GM18858 (cell line): ENCODE measurements at regions not wholly inside any gene's neighbourhood (a gene's known extent, or its start where the extent isn't known, plus 50 kb on each side); places are given as distances from the start of the nearest gene placed in this dataset.

Experiments
- ATAC-seq: cut with Tn5 transposase; IDR thresholded peaks from one replicate; pipeline ENCODE4 v1.9.1; 2021; ENCODE audit not compliant: unreplicated experiment

- no peak for ATAC-seq
These were observed 97.1 kb upstream of the PRR20G start for GRCh38 chr3:127384717-127385539.

DNA sequence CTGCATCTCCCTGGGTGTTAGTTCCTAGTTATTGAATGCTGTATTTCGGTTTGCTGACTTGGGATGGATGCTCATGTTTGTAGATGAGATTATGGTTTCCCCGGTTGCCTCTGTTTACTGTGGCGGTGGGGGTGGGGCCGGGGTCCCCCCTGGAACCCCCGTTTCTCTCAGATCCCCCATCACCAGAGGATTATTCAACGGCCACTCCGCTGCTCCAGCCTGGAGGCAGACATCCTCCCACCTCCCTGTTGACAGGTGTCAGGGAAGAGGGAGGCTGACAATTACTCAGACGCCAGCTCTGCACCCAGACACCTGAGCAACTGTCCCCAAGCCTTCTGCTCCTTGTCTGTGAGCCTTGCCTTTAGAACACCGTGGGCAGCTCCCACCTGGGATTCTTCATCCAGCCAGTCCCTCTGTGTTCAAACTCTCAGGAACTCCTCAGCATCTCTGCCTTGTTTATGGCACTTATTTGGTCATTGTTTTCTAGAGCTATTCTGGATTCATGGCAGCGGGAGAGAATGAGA, 95.9 kb upstream of the PRR20G start:
- no peak for ATAC-seq

GRCh38 chr3:127377801-127378655, 90.2 kb upstream of the PRR20G start:
- no peak for ATAC-seq

GRCh38 chr3:127375151-127375930, 87.5 kb upstream of the PRR20G start:
- ATAC-seq = no peak

GRCh38 chr3:127374086-127375010, 86.5 kb upstream of the PRR20G start:
- no peak for ATAC-seq

DNA sequence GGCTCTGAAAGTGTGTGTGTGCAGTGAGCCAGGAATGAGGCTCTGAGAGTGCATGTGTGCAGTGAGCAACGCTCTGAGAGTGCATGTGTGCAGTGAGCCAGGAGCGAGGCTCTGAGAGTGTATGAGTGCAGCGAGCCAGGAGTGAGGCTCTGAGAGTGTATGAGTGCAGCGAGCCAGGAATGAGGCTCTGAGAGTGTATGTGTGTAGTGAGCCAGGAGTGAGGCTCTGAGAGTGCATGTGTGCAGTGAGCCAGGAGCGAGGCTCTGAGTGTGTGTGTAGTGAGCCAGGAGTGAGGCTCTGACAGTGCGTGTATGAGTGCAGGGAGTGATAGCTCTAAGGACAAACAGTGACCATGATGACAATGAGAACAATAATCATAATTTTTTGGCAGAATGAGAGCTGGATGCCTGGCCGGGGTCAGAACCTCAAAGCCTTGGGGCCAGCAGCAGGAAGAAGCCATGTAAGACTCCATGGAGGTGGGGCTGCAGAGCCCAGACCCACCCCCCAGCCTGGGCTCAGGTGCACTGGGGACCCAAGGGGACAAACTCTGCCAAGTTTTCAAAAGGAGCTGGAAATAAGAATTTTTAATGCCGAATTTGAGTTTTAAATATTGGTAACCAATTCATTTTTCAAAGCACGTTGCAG, 85.7 kb upstream of the PRR20G start:
- no peak for ATAC-seq

DNA sequence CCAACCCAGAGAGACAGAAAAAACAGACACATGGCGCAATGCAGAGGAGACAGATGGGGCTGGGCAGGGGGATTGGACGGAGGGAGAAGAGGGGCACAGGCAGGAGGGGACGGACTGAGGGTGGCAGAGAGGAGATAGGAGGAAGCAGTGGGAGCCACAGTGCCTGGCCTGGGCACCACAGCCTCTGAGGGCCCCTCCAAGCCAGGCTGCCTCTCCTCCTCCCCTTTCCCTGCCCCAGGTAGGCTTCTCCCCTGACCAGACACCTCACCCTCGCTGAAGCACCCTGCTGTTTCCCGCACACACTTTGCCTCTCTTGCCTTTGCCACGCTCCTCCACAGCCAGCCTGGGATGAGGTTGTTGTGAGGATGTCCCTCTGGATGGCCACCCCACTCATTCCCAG, 84.0 kb upstream of the PRR20G start:
- no peak for ATAC-seq

GRCh38 chr3:127371334-127371733, 83.5 kb upstream of the PRR20G start:
- no peak for ATAC-seq

- no peak for ATAC-seq
These were observed 83.1 kb upstream of the PRR20G start for GRCh38 chr3:127370906-127371305.

DNA sequence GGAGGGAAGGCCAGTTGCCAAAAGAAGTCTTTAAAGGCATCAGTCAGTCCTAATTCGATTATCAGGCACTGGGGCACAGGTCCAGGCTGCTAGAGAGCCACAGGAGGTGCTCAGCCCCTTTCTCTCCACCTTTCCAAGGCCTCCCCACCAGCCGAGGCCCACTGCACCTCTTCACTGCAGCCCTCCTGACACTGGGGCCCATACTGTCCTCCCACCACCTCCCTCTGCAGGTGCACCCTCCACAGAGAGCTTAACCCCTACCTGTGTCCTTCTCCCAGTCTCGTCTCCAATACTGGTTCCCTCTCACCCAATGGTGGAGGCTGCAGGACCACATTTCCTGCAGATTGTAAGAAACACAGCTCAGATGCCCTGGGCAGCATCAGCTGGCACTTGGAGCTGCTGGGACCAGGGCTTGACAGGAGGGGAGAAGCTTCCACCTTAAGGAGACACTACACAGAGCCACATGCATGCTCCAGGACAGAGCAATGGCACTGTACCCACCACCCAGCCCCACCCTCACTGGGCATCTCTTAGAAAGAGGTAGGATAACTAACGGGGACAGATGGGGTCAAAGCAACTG, 81.6 kb upstream of the PRR20G start:
- no peak for ATAC-seq

DNA sequence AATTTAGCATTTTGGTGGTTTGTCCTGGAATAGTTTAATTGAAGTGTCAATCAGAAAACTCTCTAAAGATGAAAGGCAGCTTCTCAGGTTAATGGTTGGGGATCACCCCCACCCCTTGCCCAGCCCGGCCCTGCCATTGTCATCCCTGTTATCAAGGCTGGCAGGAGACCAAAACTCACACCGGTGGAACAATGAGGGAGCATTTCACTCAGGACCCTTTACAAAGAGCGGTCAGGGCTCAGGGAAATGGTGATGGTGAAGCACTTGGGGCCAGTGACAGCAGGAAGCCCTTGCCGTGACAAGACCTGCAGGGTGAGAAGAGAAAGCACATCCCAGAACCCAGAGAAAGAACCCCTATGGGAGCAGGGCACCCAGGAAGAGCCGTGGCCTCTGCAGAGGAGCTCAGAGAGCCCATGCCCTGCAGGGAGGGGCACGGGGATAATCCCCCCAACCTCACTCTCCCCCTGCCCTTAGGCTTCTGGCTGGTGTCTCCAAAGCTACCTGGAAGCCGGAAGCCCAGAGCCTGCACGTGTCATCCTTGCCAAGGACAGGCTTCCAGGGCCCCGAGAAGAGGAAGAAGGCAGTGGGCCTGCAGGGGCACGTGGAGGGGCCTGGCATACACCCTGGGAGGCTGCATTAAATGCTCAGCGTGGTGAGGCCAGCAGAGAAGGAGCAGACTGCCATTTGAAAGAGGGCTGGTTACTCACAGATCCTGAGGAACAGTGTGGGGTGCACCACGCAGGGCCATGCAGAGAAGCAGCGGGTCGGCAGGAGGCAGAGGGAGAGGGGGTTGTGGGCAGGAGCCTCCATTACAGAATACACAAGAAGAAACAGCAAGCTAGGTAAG, 80.6 kb upstream of the PRR20G start:
- ATAC-seq = no peak

- no peak for ATAC-seq
These were observed 79.7 kb upstream of the PRR20G start for GRCh38 chr3:127367593-127367992.

DNA sequence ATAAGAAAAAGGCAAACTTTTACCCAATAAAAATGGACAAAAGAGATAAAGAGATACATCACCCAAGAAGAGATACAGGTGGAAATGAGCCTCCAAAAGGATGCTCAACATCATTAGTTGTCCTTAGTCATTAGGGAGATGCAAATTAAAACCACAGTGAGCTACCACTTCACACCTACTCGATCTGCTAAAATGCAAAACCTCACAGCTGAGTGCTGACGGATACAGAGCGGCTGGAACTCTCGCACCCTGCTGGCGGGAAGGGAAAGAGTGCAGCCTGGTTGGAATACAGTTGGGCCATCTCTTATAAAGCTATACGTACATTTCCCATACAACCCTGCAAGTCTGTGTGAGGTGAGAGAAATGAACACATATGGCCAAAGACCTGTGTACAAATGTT, 78.5 kb upstream of the PRR20G start:
- ATAC-seq = no peak

- ATAC-seq = no peak
These were observed 77.4 kb upstream of the PRR20G start for GRCh38 chr3:127365163-127365798.

DNA sequence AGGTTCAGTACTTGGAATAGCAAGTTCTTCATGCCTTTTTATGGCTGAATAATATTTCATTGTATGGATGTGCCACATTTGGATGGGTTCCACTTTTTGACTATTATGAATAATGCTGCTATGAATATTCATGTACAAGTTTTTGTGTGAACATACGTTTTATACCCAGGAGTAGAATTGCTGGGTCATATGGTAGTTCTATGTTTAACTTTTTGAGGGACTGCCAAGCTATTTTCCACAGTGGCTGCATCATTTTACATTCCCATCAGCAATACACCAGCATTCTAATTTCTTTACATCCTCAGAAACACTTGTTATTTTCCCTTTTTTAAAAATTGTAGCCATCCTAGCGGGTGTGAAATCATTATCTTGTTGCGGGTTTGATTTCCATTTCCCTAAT, 76.0 kb upstream of the PRR20G start:
- ATAC-seq = no peak

DNA sequence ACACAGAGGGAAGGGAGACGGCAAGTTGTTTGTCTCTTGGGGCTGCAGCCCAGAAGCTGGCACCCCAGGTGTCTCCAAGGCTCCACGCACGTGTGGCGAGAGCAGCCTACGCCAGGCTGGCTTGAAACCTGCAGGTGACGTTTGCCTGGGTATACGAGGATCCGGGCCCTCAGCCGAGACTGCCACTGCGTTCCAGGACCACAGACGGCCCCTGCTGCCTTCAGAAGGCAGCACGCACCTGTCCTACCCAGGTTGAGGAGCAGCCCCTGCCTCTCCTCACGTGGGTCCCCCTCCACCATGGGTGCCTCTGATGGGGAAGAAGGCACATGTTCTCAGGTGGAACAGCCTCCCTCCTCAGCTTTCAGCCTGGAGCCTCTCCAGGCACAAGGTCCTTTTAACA, 75.3 kb upstream of the PRR20G start:
- ATAC-seq = no peak

DNA sequence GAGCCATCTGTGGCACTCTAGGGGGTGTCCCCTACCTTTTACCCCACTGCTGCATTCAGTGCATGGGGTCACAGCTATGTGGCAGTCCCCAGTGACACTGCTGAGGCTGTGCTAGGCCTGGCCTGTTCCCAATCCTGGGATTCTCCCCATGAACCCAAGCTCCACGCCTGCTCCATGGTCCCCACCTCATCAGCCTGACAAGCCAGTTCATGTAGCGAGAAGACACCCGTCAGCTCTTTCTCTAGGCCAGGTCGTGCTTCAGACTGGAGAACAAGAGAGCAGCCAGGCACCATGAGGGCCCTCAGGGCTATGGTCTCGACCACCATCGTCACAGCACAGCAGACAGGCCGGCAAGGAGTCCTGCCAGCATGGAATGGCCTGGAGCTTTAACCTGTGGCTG, 72.8 kb upstream of the PRR20G start:
- ATAC-seq = no peak

DNA sequence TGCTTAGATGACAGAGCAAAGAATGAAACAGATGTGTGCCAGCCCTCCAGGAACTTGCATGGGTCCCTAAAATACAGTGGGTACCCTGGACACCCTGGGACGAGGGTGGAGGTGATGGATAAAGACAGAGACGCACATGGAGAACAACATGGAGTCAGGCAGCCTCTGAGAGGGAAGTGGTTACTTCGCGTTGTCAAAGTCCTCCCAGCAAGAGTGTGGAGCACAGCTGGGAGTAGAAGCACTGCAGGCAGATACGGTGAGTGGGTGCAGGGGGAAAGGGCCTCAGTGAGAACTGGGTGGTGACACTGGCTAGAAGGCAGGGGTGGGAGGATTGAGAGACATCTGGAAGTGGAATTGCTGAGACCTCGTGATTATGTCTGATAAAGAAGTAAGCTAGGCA, 70.8 kb upstream of the PRR20G start:
- no peak for ATAC-seq
